ENCODE measurements at regions not wholly inside any gene's neighbourhood (a gene's known extent, or its start where the extent isn't known, plus 50 kb on each side); places are given as distances from the start of the nearest gene placed in this dataset.

GRCh38 chr6:120228297-120228696 lies 878.7 kb upstream of the MAN1A1 start:
- TF ChIP-seq CTCF (IDR thresholded peaks at IDR 0.05) (no peak), POLR2A (IDR thresholded peaks at IDR 0.05) (no peak), EP300 (IDR thresholded peaks at IDR 0.05) (no peak), POLR2AphosphoS5 (IDR thresholded peaks at IDR 0.05) (no peak)
- Histone ChIP-seq H3K27ac (no peak overlapping the region), H3K27me3 (no peaks in the 10 kb centered on the region), H3K4me3 (no peak overlapping the region), H3K9me3 (no peaks in the 10 kb centered on the region), H3K36me3 (no peaks in the 10 kb centered on the region), H3K4me1 (no peaks in the 10 kb centered on the region)
- DNase-seq = no peak
- 77 to 81% methylated on average over 4 of the region's 4 CpGs for WGBS, 2 donors
- intact Hi-C loops (cut with DNase I) = no loop called here

- WGBS, 2 donors = 62 to 76% methylated on average over 1 of the region's 1 CpG
- DNase-seq = no peak
- Histone ChIP-seq H3K4me1 (no peaks in the 10 kb centered on the region), H3K36me3 (no peaks in the 10 kb centered on the region), H3K9me3 (no peaks in the 10 kb centered on the region), H3K27me3 (no peaks in the 10 kb centered on the region), H3K27ac (no peak overlapping the region), H3K4me3 (no peak overlapping the region)
- intact Hi-C loops (cut with DNase I) = no loop called here
- TF ChIP-seq CTCF (IDR thresholded peaks at IDR 0.05) (no peak), EP300 (IDR thresholded peaks at IDR 0.05) (no peak), POLR2AphosphoS5 (IDR thresholded peaks at IDR 0.05) (no peak), POLR2A (IDR thresholded peaks at IDR 0.05) (no peak)
These were observed 869.8 kb upstream of the MAN1A1 start for GRCh38 chr6:120219339-120219738.

GRCh38 chr6:120214088-120214499 lies 864.5 kb upstream of the MAN1A1 start:
- no peak for TF ChIP-seq POLR2A (IDR thresholded peaks at IDR 0.05)
- TF ChIP-seq CTCF (IDR thresholded peaks at IDR 0.05) = no peak
- no peak for TF ChIP-seq EP300 (IDR thresholded peaks at IDR 0.05)
- TF ChIP-seq POLR2AphosphoS5 (IDR thresholded peaks at IDR 0.05) = no peak
- H3K4me3 ChIP-seq = no peak overlapping the region
- H3K27ac ChIP-seq = no peak overlapping the region
- no peaks in the 10 kb centered on the region for H3K36me3 ChIP-seq
- intact Hi-C loops (cut with DNase I) = no loop called here
- no peaks in the 10 kb centered on the region for H3K27me3 ChIP-seq
- no peaks in the 10 kb centered on the region for H3K4me1 ChIP-seq
- no peak for DNase-seq
- H3K9me3 ChIP-seq = no peaks in the 10 kb centered on the region

GRCh38 chr6:120211955-120212792 lies 862.6 kb upstream of the MAN1A1 start:
- DNase-seq = no peak
- TF ChIP-seq POLR2A (IDR thresholded peaks at IDR 0.05) (no peak), CTCF (IDR thresholded peaks at IDR 0.05) (no peak), POLR2AphosphoS5 (IDR thresholded peaks at IDR 0.05) (no peak), EP300 (IDR thresholded peaks at IDR 0.05) (no peak)
- intact Hi-C loops (cut with DNase I) = no loop called here
- Histone ChIP-seq H3K36me3 (no peaks in the 10 kb centered on the region), H3K4me1 (no peaks in the 10 kb centered on the region), H3K27me3 (no peaks in the 10 kb centered on the region), H3K27ac (no peak overlapping the region), H3K9me3 (no peaks in the 10 kb centered on the region), H3K4me3 (no peak overlapping the region)
- 19 to 34% methylated on average over 4 of the region's 4 CpGs for WGBS, 2 donors

GRCh38 chr6:120202878-120203277 lies 853.3 kb upstream of the MAN1A1 start:
- TF ChIP-seq CTCF (IDR thresholded peaks at IDR 0.05) = no peak
- no peak for TF ChIP-seq POLR2A (IDR thresholded peaks at IDR 0.05)
- no peak for TF ChIP-seq POLR2AphosphoS5 (IDR thresholded peaks at IDR 0.05)
- TF ChIP-seq EP300 (IDR thresholded peaks at IDR 0.05) = no peak
- 80 to 84% methylated on average over 1 of the region's 1 CpG for WGBS, 2 donors

More at GRCh38 chr6:120202878-120203277, 853.3 kb upstream of the MAN1A1 start:
- Histone ChIP-seq H3K9me3 (no peaks in the 10 kb centered on the region), H3K27ac (no peak overlapping the region), H3K27me3 (no peaks in the 10 kb centered on the region), H3K4me3 (no peak overlapping the region), H3K4me1 (no peaks in the 10 kb centered on the region), H3K36me3 (no peaks in the 10 kb centered on the region)
- DNase-seq = no peak
- intact Hi-C loops (cut with DNase I) = no loop called here

Data from sigmoid colon (tissue), 6 donors.